GM21381 (cell line): ENCODE measurements at regions not wholly inside any gene's neighbourhood (a gene's known extent, or its start where the extent isn't known, plus 50 kb on each side); places are given as distances from the start of the nearest gene placed in this dataset.
"Not testable (repeated sequence)": the region's sequence is repeated elsewhere in the genome, so short reads cannot be mapped to it uniquely, and the experiment has no call there.

ENCODE experiments used
- ATAC-seq: cut with Tn5 transposase; IDR thresholded peaks from one replicate; pipeline ENCODE4 v1.9.1; 2021; ENCODE audit warnings: mild to moderate bottlenecking, moderate library complexity; ENCODE audit not compliant: unreplicated experiment

GRCh38 chr18:76051396-76052226 is 443.4 kb downstream of the ZNF516 start:
- no peak for ATAC-seq

- no peak for ATAC-seq
Observed at GRCh38 chr18:76046221-76046620, 448.8 kb downstream of the ZNF516 start.

- ATAC-seq, result no peak
Observed at GRCh38 chr18:76042511-76042910, 452.5 kb downstream of the ZNF516 start.

- ATAC-seq, result no peak
Observed at GRCh38 chr18:76018210-76018609, 476.8 kb downstream of the ZNF516 start.

GRCh38 chr18:76013057-76013456 is 482.0 kb downstream of the ZNF516 start:
- no peak for ATAC-seq

- no peak for ATAC-seq
Observed at GRCh38 chr18:76005632-76006208, 489.3 kb downstream of the ZNF516 start.

- ATAC-seq, result not testable (repeated sequence)
Observed at GRCh38 chr18:75987913-75988312, 507.1 kb downstream of the ZNF516 start.

GRCh38 chr18:75984853-75985252 is 510.2 kb downstream of the ZNF516 start:
- ATAC-seq, result no peak

GRCh38 chr18:75981102-75981501 is 513.9 kb downstream of the ZNF516 start:
- no peak for ATAC-seq

- ATAC-seq, result no peak
Observed at GRCh38 chr18:75977081-75977480, 518.0 kb downstream of the ZNF516 start.

- no peak for ATAC-seq
Observed at GRCh38 chr18:75970212-75970611, 524.8 kb downstream of the ZNF516 start.

- no peak for ATAC-seq
Observed at GRCh38 chr18:75966431-75966830, 528.6 kb downstream of the ZNF516 start.

- ATAC-seq, result no peak
Observed at GRCh38 chr18:75962036-75962572, 532.9 kb downstream of the ZNF516 start.

- ATAC-seq, result not testable (repeated sequence)
Observed at GRCh38 chr18:75960356-75960755, 532.9 kb upstream of the SMIM21 start.

GRCh38 chr18:75959150-75959549 is 531.6 kb upstream of the SMIM21 start:
- ATAC-seq, result no peak

- ATAC-seq, result no peak
Observed at GRCh38 chr18:75958683-75959082, 531.2 kb upstream of the SMIM21 start.

- no peak for ATAC-seq
Observed at GRCh38 chr18:75945265-75945933, 517.9 kb upstream of the SMIM21 start.

GRCh38 chr18:75937306-75937705 is 509.8 kb upstream of the SMIM21 start:
- ATAC-seq, result no peak

- ATAC-seq, result no peak
Observed at GRCh38 chr18:75936862-75937261, 509.4 kb upstream of the SMIM21 start.

- ATAC-seq, result no peak
Observed at GRCh38 chr18:75931079-75931478, 503.6 kb upstream of the SMIM21 start.

- no peak for ATAC-seq
Observed at GRCh38 chr18:75928706-75929105, 501.2 kb upstream of the SMIM21 start.

GRCh38 chr18:75927791-75928190 is 500.3 kb upstream of the SMIM21 start:
- ATAC-seq, result no peak
